OCI-LY3 (cell line): ENCODE measurements at regions not wholly inside any gene's neighbourhood (a gene's known extent, or its start where the extent isn't known, plus 50 kb on each side); places are given as distances from the start of the nearest gene placed in this dataset.

Experiments
- CTCF ChIP-seq: fragments of 200-600, 300-600 bp; sonication (generic); IDR thresholded peaks from 2 replicates; pipeline ENCODE4 v1.5.1; 2014; ENCODE audit warnings: antibody characterized with exemption, low read length, low read depth
- EZH2phosphoT487 ChIP-seq: fragments of 200-600 bp; shearing (Covaris generic); IDR thresholded peaks from 2 replicates; pipeline ENCODE4 v1.6.1; 2018; ENCODE audit warnings: antibody characterized with exemption, mixed run types, low read depth

DNA sequence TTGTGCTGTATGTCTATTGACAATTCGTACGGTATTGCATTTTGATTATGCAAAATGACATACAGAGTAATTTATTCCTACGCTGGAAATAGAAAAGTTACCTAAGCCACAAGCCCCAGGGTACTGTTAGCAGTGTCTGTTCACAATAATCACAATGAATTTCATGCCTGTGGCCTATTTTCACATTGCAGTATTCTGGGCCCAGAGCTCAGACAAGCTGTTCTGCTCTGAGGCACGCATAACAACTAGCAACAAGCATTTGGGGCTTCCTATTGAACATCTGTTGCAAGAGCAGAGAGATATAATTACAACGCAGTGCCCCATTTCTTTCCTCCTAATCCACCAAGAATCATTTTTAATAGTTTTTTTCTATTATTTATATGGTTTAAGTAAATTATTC lies 158.9 kb upstream of the SGCG start:
- no peak for TF ChIP-seq CTCF
- TF ChIP-seq EZH2phosphoT487 = no peak
